GM21360 (cell line): ENCODE measurements at regions not wholly inside any gene's neighbourhood (a gene's known extent, or its start where the extent isn't known, plus 50 kb on each side); places are given as distances from the start of the nearest gene placed in this dataset.
"Not testable (repeated sequence)": the region's sequence is repeated elsewhere in the genome, so short reads cannot be mapped to it uniquely, and the experiment has no call there.

Experiments
- ATAC-seq: cut with Tn5 transposase; IDR thresholded peaks from one replicate; pipeline ENCODE4 v1.9.1; 2021; ENCODE audit warnings: mild to moderate bottlenecking, moderate library complexity; ENCODE audit not compliant: unreplicated experiment

- ATAC-seq: no peak
Observed at GRCh38 chr10:9229702-9230244, 1175.3 kb downstream of the GATA3 start.

- no peak for ATAC-seq
Observed at GRCh38 chr10:9230625-9231024, 1176.1 kb downstream of the GATA3 start.

- no peak for ATAC-seq
Observed at GRCh38 chr10:9234191-9234590, 1179.7 kb downstream of the GATA3 start.

- ATAC-seq: no peak
Observed at GRCh38 chr10:9238041-9238440, 1183.6 kb downstream of the GATA3 start.

GRCh38 chr10:9239298-9239697 lies 1184.8 kb downstream of the GATA3 start:
- no peak for ATAC-seq

- no peak for ATAC-seq
Observed at GRCh38 chr10:9243941-9244411, 1189.5 kb downstream of the GATA3 start.

DNA sequence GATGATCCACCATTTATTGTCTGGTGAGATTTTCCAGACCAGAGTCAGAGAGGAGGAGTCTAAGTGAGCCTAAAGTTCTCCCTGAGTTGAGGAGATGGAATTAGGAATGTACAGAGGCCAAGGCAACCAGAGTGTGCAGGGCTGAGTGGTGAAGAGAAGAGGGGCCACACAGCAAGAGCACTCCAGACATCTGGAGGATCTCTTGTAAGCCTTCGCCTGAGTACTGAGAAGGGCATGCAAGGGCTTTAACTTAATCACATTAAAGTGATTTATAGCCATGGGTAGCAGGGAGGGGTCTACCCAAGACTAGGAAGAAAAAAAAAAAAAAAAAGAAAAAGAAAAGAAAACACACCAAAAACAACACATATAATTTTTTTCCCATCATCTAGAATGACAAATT lies 1190.4 kb downstream of the GATA3 start:
- no peak for ATAC-seq

DNA sequence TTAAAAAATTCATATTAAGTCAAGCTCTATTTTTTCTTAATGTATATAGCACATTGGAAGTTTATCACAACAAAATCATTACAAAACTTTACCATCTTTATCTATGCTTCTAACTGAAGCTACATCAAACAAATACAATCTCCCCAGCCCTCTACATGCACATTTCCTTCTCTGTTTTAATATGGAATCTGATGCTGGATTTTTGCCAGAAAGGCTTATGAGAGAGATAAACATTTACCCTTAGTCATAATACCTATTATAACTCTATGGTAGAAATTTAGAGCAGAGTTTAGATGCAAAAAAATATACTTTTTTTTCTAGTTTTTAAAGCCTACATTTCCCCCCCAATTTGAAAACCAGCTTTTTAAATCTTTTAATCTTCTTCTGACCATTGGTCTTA lies 1198.6 kb downstream of the GATA3 start:
- no peak for ATAC-seq

DNA sequence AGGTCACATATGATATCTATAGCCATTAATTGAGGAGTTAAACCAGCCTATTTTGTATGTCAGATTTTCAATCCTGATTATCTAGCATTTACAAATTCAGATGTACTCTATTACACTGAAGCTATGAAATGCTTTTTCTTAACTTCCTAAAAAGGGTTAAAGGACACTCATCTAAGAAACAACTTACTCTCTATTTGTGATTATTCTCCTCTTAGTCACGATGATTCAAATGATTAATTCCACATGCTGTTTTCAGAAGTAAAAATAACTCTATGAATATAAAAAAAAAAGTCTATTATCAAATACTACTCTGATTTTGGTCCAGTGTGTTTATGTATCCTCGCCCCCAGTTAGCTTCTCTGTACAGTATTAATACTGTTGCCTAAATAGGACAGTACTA lies 1199.9 kb downstream of the GATA3 start:
- no peak for ATAC-seq

GRCh38 chr10:9260690-9261089 lies 1206.2 kb downstream of the GATA3 start:
- ATAC-seq: no peak

- no peak for ATAC-seq
Observed at GRCh38 chr10:9262770-9263169, 1208.3 kb downstream of the GATA3 start.

GRCh38 chr10:9268176-9268575 lies 1213.7 kb downstream of the GATA3 start:
- ATAC-seq: no peak

DNA sequence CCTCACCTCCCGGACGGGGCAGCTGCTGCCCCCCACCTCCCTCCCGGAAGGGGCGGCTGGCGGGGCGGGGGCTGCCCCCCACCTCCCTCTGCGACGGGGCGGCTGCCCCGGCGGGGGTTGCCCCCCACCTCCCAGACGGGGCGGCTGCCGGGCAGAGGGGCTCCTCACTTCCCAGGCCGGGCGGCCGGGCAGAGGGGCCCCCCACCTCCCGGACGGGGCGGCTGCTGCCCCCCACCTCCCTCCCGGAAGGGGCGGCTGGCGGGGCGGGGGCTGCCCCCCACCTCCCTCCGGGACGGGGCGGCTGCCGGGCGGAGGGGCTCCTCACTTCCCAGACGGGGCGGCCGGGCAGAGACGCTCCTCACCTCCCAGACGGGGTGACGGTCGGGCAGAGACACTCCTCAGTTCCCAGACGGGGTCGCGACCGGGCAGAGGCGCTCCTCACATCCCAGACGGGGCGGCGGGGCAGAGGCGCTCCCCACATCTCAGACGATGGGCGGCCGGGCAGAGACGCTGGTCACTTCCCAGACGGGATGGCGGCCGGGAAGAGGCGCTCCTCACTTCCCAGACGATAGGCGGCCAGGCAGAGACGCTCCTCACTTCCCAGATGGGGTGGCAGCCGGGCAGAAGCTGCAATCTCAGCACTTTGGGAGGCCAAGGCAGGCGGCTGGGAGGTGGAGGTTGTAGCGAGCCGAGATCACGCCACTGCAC lies 1218.8 kb downstream of the GATA3 start:
- not testable (repeated sequence) for ATAC-seq

- no peak for ATAC-seq
Observed at GRCh38 chr10:9274206-9274755, 1219.8 kb downstream of the GATA3 start.

DNA sequence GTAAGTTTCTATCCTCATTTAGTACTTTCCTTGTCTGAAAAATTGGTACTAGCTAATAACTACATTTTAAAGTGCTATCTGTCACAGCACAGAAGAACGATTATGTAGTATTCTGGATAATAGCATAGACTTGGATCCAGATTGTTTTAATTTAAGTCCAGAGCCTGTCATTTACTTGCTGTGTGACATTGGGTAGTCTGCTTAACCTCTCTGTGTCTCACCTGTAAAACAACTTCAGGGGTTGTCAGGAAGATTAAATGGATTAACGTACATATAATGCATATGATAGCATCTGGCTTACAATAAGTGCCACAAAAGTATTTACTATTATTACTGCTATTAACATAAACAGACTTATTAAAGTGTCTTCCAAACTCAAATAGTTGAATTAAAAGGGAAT lies 1221.4 kb downstream of the GATA3 start:
- no peak for ATAC-seq

DNA sequence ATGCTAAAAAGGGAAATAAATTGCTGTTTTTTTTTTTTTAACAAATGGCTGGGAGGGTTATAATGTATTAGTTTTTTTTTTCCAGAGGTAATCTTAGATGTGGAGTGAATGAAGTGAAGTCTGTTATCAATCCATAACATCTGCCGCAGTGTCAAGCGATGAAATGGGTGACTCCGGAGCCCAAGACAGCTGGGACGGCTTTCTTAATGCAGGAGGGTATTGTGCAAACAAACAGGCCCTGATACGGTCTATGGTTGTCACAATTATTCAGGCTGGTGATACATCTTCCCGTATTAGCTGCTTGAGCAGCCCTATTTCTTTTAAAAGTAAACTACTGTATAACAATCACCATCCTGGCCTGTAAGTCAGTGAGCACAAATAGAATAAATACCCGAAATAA lies 1231.2 kb downstream of the GATA3 start:
- no peak for ATAC-seq

DNA sequence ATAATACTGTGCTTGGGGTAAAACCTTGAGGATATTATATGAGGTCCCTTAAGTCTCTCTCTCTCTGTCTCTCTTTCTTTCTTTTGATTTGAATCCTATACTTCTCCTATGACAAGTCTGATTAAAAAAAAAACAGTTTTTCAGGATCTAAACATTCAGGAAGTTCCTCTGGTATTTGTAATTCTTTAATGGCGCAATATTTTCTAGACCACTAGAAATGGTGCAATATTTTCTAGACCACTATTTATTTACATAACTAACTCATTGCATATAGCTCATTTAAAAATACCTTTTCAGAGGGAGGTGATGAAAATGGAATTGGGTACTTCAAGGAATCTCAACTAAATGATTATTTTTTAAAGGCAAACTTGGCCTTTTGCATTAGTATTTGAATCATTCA lies 1235.3 kb downstream of the GATA3 start:
- no peak for ATAC-seq

DNA sequence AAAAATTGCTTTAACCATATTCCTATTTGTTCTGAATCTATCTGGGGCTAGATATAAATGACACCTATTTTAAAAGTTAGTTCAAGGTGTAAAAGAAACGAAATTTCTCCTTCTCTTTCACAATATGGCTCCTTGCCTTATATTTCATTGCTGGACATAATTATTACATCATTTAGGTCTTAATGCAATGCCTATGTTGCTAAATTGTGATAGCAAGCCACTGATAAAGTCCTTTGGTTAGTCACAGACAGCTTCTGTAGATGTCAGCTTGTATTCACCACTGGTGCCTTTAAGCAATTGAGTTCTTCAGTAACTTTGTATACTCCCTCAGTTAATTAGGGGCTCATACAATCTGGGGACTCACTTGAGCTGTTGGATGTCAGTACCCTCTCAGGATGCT lies 1236.6 kb downstream of the GATA3 start:
- no peak for ATAC-seq

GRCh38 chr10:9294132-9294663 lies 1239.7 kb downstream of the GATA3 start:
- no peak for ATAC-seq

GRCh38 chr10:9294865-9295264 lies 1240.4 kb downstream of the GATA3 start:
- ATAC-seq: peak; percentile 96

- ATAC-seq: no peak
Observed at GRCh38 chr10:9296190-9296589, 1241.7 kb downstream of the GATA3 start.

GRCh38 chr10:9297580-9297979 lies 1243.1 kb downstream of the GATA3 start:
- ATAC-seq: no peak
